OCI-LY7 (cell line): ENCODE measurements at regions not wholly inside any gene's neighbourhood (a gene's known extent, or its start where the extent isn't known, plus 50 kb on each side); places are given as distances from the start of the nearest gene placed in this dataset.

ENCODE experiments used
- BruUV-seq: library from RNA; stranded (reverse); fragments of 400-500 nt; replicated peaks from 2 replicates; lab custom pipeline; 2021; lab: Mats Ljungman, UMichigan
- CTCF ChIA-PET: fragments of 300-600 bp; sonication (Branson Sonifier 250); formaldehyde crosslinking; loops from one replicate; lab custom pipeline; 2022; ENCODE audit warnings: antibody characterized with exemption; ENCODE audit not compliant: unreplicated experiment; lab: Charles Lee
- POLR2A ChIA-PET: fragments of 300-600 bp; sonication (Branson Sonifier 250); formaldehyde crosslinking; loops from one replicate; lab custom pipeline; 2022; ENCODE audit warnings: antibody characterized with exemption; lab: Charles Lee
- DNase-seq: peaks from one replicate; pipeline ENCODE4 v3.0.0-alpha.2; 2015; ENCODE audit warnings: low spot score
- H2AFZ ChIP-seq: fragments of 200-600 bp; sonication (generic), shearing (Covaris generic); 2 replicates; pipeline ENCODE4 v1.6.1; 2014; ENCODE audit warnings: mild to moderate bottlenecking, antibody characterized with exemption, low read length, moderate library complexity
- H3K27ac ChIP-seq: fragments of 200-600 bp; sonication (generic); 2 replicates; pipeline ENCODE4 v1.5.1; 2014; ENCODE audit warnings: mixed run types, low read depth, mild to moderate bottlenecking, moderate library complexity, low read length, inconsistent platforms; ENCODE audit not compliant: poor library complexity, severe bottlenecking
- H3K36me3 ChIP-seq: fragments of 200-600 bp; sonication (generic); 2 replicates; pipeline ENCODE4 v1.6.1; 2014; ENCODE audit warnings: mild to moderate bottlenecking, antibody characterized with exemption, low read length, moderate library complexity, mixed read lengths; ENCODE audit not compliant: insufficient read depth
- H3K4me1 ChIP-seq: fragments of 200-600 bp; sonication (generic); 2 replicates; pipeline ENCODE4 v1.5.1; 2014; ENCODE audit warnings: mild to moderate bottlenecking, low read length; ENCODE audit not compliant: insufficient read depth, poor library complexity, severe bottlenecking
- H3K4me2 ChIP-seq: fragments of 200-600 bp; sonication (generic); 2 replicates; pipeline ENCODE4 v1.6.1; 2014; ENCODE audit warnings: mild to moderate bottlenecking, low read length
- H3K4me3 ChIP-seq: fragments of 200-600 bp; sonication (generic); 2 replicates; pipeline ENCODE4 v1.5.1; 2014; ENCODE audit warnings: mild to moderate bottlenecking, low read depth, low read length; ENCODE audit not compliant: poor library complexity, severe bottlenecking
- H3K79me2 ChIP-seq: fragments of 200-600 bp; sonication (generic); 2 replicates; pipeline ENCODE4 v1.6.1; 2016; ENCODE audit warnings: low read depth, mild to moderate bottlenecking, low read length, moderate library complexity, mixed read lengths; ENCODE audit not compliant: insufficient read depth
- H3K9me2 ChIP-seq: fragments of 200-600 bp; sonication (generic); 2 replicates; pipeline ENCODE4 v1.6.1; 2016; ENCODE audit warnings: mild to moderate bottlenecking, low read length, mixed read lengths; ENCODE audit not compliant: insufficient read depth
- H3K9me3 ChIP-seq: fragments of 200-600 bp; sonication (generic); 2 replicates; pipeline ENCODE4 v1.6.1; 2014; ENCODE audit warnings: mild to moderate bottlenecking, mixed run types, low read length, mixed read lengths
- H4K20me1 ChIP-seq: fragments of 200-600 bp; sonication (generic); 2 replicates; pipeline ENCODE4 v1.6.1; 2014; ENCODE audit warnings: mild to moderate bottlenecking, antibody characterized with exemption, low read length, moderate library complexity, mixed read lengths; ENCODE audit not compliant: insufficient read depth
- CTCF ChIP-seq: fragments of 200-600 bp; sonication (generic); conservative IDR thresholded peaks from 2 replicates; pipeline ENCODE4 v1.5.1; 2014; ENCODE audit warnings: mild to moderate bottlenecking, antibody characterized with exemption, low read length, moderate library complexity, mixed read lengths
- EZH2phosphoT487 ChIP-seq: fragments of 200-600 bp; sonication (generic); IDR thresholded peaks from 2 replicates; pipeline ENCODE4 v1.6.1; 2018; ENCODE audit warnings: low read depth, borderline replicate concordance, mild to moderate bottlenecking, mixed run types, antibody characterized with exemption, low read length, moderate library complexity, mixed read lengths
- intact Hi-C: fragments of 100-400 bp; cut with micrococcal nuclease; formaldehyde crosslinking; loops from one replicate; pipeline ENCODE4 v1.10.0; 2022; ENCODE audit not compliant: unreplicated experiment

DNA sequence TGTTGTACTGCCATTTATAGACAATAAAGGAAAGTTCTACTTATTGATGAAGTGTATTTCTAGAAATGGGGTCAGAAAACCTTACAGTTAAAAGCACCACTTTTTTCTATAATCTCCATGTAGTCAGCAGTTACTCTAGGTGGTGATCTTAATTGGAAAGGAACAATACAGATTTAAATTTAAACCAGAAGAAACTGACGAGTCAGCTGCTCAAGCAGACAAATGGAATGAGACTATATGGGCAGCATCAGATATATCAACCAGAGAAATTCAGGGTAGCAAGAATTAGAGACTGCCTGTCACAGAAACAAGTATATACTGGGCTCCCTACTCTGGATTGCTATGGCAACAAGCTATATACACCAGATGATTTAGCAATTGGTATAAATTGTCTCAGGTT is 99.6 kb upstream of the SCG2 start:
- no peaks in the 10 kb centered on the region for H3K9me3 ChIP-seq
- CTCF ChIA-PET, result no interaction called here
- intact Hi-C loops, result no loop called here
- no peaks in the 10 kb centered on the region for H3K4me1 ChIP-seq
- no peak overlapping the region for H3K27ac ChIP-seq
- no peaks in the 10 kb centered on the region for H3K79me2 ChIP-seq
- H4K20me1 ChIP-seq, result no peaks in the 10 kb centered on the region
- H3K36me3 ChIP-seq, result no peaks in the 10 kb centered on the region
- TF ChIP-seq CTCF (no peak), EZH2phosphoT487 (no peak)
- H3K4me2 ChIP-seq, result no peak overlapping the region
- no peaks in the 10 kb centered on the region for H3K9me2 ChIP-seq
- no peak for DNase-seq
- no peak overlapping the region for H2AFZ ChIP-seq
- POLR2A ChIA-PET, result interaction anchor here (0.7 kb wide), 1 partner anchor 35 kb away, joined by 3 read pairs; no protein-coding TSS in a partner anchor
- no peak overlapping the region for H3K4me3 ChIP-seq
- no TSS peak for BruUV-seq

DNA sequence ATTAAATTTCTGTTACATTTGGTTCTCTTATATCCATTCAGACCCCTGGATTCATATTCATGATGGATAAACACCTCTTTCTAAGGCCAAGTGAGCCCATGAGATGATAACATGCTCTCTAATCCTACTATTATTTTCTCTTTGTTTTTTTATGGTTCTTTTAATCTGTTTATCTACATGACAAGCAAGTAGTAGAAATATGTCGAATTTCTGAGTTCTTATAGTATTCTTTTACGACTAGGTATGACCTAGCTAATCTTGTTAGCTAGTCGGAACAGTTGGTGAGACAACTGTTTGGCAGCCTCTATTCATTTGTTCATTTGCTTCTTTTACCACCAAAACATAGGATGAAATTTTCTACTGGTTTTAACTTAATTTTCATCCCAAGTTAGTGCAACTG is 98.1 kb upstream of the SCG2 start:
- Histone ChIP-seq H2AFZ (no peak overlapping the region), H3K4me3 (no peak overlapping the region), H3K27ac (no peak overlapping the region), H3K4me2 (no peak overlapping the region), H3K36me3 (no peaks in the 10 kb centered on the region), H3K9me3 (no peaks in the 10 kb centered on the region), H3K79me2 (no peaks in the 10 kb centered on the region), H4K20me1 (no peaks in the 10 kb centered on the region), H3K4me1 (no peaks in the 10 kb centered on the region), H3K9me2 (no peaks in the 10 kb centered on the region)
- DNase-seq, result no peak
- no TSS peak for BruUV-seq
- ChIA-PET POLR2A (no interaction called here), CTCF (no interaction called here)
- intact Hi-C loops, result no loop called here
- TF ChIP-seq EZH2phosphoT487, result no peak
- no peak for TF ChIP-seq CTCF

GRCh38 chr2:223697892-223698645 is 95.9 kb upstream of the SCG2 start:
- POLR2A ChIA-PET, result interaction anchor here (0.6 kb wide), 2 partner anchors 22 to 188 kb away, joined by 3 read pairs; no protein-coding TSS in a partner anchor
- CTCF ChIA-PET, result no interaction called here

More at GRCh38 chr2:223697892-223698645, 95.9 kb upstream of the SCG2 start:
- Histone ChIP-seq H4K20me1 (no peaks in the 10 kb centered on the region), H3K9me2 (no peaks in the 10 kb centered on the region), H3K4me1 (no peaks in the 10 kb centered on the region), H3K79me2 (no peaks in the 10 kb centered on the region), H3K4me2 (no peak overlapping the region), H2AFZ (no peak overlapping the region), H3K4me3 (no peak overlapping the region), H3K9me3 (no peaks in the 10 kb centered on the region), H3K27ac (no peak overlapping the region), H3K36me3 (no peaks in the 10 kb centered on the region)
- intact Hi-C loops, result no loop called here
- no peak for TF ChIP-seq EZH2phosphoT487
- no peak for TF ChIP-seq CTCF
- no peak for DNase-seq
- no TSS peak for BruUV-seq
